Activated effector memory CD4-positive, alpha-beta T cell treated with anti-CD3 and anti-CD28 coated beads, Interleukin-2, amount 50 U/mL, for 16 hours (primary cell): ENCODE measurements at regions not wholly inside any gene's neighbourhood (a gene's known extent, or its start where the extent isn't known, plus 50 kb on each side); places are given as distances from the start of the nearest gene placed in this dataset.
"Not testable (repeated sequence)": the region's sequence is repeated elsewhere in the genome, so short reads cannot be mapped to it uniquely, and the experiment has no call there.

Source experiments
- DNase-seq: peaks from one replicate; pipeline ENCODE4 v3.0.0-alpha.2; 2020

GRCh38 chr1:193438771-193439170, 252.4 kb upstream of the B3GALT2 start:
- no peak for DNase-seq

- DNase-seq = no peak
Measured at GRCh38 chr1:193438312-193438711, 251.9 kb upstream of the B3GALT2 start.

- DNase-seq = no peak
Measured at GRCh38 chr1:193437785-193438184, 251.4 kb upstream of the B3GALT2 start.

DNA sequence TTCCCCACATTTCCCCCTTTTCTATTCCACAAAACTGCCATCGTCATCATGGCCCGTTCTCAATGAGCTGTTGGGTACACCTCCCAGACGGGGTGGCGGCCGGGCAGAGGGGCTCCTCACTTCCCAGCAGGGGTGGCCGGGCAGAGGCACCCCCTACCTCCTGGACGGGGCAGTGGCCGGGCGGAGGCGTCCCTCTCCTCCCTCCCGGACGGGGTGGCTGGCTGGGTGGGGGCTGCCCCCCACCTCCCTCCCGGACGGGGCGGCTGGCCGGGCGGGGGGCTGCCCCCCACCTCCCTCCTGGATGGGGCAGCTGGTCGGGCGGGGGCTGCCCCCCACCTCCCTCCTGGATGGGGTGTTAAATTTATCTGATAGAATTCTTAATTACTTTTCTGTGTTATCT, 250.9 kb upstream of the B3GALT2 start:
- not testable (repeated sequence) for DNase-seq

DNA sequence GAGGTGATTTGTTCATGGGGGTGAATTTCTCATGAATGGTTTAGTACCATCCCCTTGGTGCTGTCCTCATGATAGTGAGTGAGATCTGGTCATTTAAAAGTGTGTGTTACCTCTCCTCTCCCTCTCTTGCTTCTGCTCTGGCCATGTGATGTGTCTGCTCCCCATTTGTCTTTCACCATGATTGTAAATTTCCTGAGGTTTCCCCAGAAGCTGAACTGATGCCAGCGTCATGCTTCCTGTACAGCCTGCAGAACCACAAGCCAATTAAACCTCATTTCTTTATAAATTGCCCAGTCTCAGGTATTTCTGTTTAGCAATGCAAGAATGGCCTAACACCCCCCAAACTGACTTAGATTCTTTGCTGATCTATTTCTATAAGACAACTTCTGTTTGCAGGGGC, 249.4 kb upstream of the B3GALT2 start:
- no peak for DNase-seq

GRCh38 chr1:193434319-193434718, 247.9 kb upstream of the B3GALT2 start:
- no peak for DNase-seq

GRCh38 chr1:193433599-193433998, 247.2 kb upstream of the B3GALT2 start:
- DNase-seq = no peak

DNA sequence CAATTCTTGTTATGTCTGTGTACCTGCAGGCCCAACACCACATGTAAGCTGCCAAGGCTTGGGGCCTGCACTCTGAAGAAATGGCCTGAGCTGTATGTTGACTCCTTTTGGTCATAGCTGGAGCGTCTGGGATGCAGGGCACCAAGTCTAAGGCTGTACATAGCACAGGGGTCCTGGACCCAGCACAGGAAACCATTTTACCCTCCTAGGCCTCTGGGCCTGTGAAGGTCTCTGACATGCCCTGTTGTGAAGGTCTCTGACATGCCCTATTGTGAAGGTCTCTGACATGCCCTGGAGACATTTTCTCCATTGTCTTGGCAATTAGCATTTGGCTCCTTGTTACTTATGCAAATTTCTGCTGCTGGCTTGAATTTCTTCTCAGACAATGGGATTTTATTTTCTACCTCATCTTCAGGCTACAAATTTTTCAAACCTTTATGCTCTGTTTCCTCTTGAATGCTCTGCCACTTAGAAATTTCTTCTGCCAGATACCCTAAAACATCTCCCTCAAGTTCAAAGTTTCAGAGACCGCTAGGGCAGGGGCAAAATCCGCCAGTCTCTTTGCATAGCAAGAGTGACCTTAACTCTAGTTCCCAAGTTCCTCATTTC, 246.7 kb upstream of the B3GALT2 start:
- DNase-seq = no peak

GRCh38 chr1:193431265-193431977, 245.0 kb upstream of the B3GALT2 start:
- no peak for DNase-seq

GRCh38 chr1:193427524-193427923, 241.1 kb upstream of the B3GALT2 start:
- DNase-seq = no peak

- DNase-seq = no peak
Measured at GRCh38 chr1:193426061-193426460, 239.6 kb upstream of the B3GALT2 start.

GRCh38 chr1:193421487-193421886, 235.1 kb upstream of the B3GALT2 start:
- no peak for DNase-seq

DNA sequence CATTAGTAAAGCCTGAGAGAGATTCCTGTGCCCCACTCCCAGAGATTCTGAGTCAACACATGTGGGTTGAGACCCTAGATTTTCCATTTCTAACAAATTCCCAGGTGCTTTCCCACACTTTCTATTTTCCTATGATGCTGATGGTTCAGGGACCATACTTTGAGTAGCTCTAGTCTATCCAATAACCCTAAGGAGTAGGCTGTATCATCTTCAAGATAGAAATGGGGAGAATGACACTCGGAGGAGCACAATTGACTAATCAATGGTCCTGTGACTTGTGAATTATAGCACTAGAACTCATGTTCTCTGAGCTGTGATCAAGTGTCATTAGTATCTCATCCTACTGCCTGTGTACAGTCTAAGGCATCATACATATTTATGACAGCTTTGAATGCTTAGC, 232.9 kb upstream of the B3GALT2 start:
- no peak for DNase-seq

GRCh38 chr1:193418745-193419058, 232.3 kb upstream of the B3GALT2 start:
- DNase-seq = no peak

DNA sequence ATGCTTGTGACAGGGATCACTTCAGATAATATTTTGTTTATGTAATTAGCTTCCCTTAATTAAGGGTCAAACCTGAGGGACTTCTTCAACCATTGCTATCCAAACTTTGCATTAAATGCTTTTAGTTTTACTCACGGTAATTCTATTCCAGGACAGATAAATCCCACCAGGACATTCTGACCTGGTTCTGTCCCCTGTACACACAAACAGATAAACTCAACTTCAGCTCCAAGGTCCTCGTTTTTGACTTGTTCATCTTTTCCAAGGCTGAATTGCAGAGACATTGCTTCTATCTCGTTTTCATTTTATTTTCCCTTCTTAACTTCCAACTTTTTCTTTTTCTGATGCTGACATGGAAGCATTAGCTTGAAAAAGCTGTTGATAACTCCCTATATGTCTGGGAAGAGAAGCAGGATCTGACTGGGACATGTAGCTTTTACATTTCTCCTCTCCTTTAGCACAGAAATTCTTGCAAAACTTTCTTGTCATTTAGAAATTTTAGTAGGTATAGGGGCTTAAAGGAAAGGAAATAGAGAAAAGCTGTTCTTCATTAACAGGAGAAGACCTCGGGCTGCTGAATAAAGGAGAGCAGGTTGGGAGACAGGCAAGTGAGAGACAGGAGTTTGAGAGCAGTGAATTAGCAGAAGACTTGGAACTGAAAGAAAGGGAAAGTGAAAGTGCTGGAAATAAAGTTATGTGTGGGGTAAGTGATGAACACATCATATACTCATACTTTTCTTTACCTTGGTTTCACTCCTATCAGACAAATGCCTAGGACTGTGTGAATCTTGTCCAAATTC, 231.7 kb upstream of the B3GALT2 start:
- no peak for DNase-seq

- peak; percentile 73 for DNase-seq
Measured at GRCh38 chr1:193417403-193417802, 231.0 kb upstream of the B3GALT2 start.

- no peak for DNase-seq
Measured at GRCh38 chr1:193416226-193417024, 230.0 kb upstream of the B3GALT2 start.

GRCh38 chr1:193415256-193415655, 228.8 kb upstream of the B3GALT2 start:
- DNase-seq = no peak

GRCh38 chr1:193413376-193413775, 227.0 kb upstream of the B3GALT2 start:
- no peak for DNase-seq

GRCh38 chr1:193412748-193413147, 226.3 kb upstream of the B3GALT2 start:
- DNase-seq = no peak

- no peak for DNase-seq
Measured at GRCh38 chr1:193411714-193412113, 225.3 kb upstream of the B3GALT2 start.

GRCh38 chr1:193411215-193411614, 224.8 kb upstream of the B3GALT2 start:
- no peak for DNase-seq

- peak; percentile 64 for DNase-seq
Measured at GRCh38 chr1:193408782-193409293, 222.4 kb upstream of the B3GALT2 start.
